ENCODE measurements at regions not wholly inside any gene's neighbourhood (a gene's known extent, or its start where the extent isn't known, plus 50 kb on each side); places are given as distances from the start of the nearest gene placed in this dataset.

- no peak for TF ChIP-seq CTCF (IDR thresholded peaks at IDR 0.05)
- no peak for TF ChIP-seq EP300 (IDR thresholded peaks at IDR 0.05)
Observed at GRCh38 chr21:38139380-38140168, 117.2 kb upstream of the KCNJ15 start.
